Fibroblast of peridontal ligament (primary cell): ENCODE measurements at regions not wholly inside any gene's neighbourhood (a gene's known extent, or its start where the extent isn't known, plus 50 kb on each side); places are given as distances from the start of the nearest gene placed in this dataset.

ENCODE experiments used
- DNase-seq: peaks from one replicate; pipeline ENCODE4 v3.0.0-alpha.2; 2010; ENCODE audit errors: extremely low read depth

- DNase-seq: no peak
Measured at GRCh38 chr11:96894587-96894986, 504.8 kb downstream of the JRKL start.

- no peak for DNase-seq
Measured at GRCh38 chr11:96899971-96900370, 510.2 kb downstream of the JRKL start.

GRCh38 chr11:96905143-96905542 is 515.3 kb downstream of the JRKL start:
- DNase-seq: no peak

- DNase-seq: no peak
Measured at GRCh38 chr11:96905663-96906062, 515.9 kb downstream of the JRKL start.

- DNase-seq: no peak
Measured at GRCh38 chr11:96906476-96906875, 516.7 kb downstream of the JRKL start.

GRCh38 chr11:96925862-96926261 is 536.0 kb downstream of the JRKL start:
- no peak for DNase-seq

GRCh38 chr11:96940227-96940626 is 550.4 kb downstream of the JRKL start:
- no peak for DNase-seq

- no peak for DNase-seq
Measured at GRCh38 chr11:96942855-96943254, 553.0 kb downstream of the JRKL start.

GRCh38 chr11:96943970-96944369 is 554.2 kb downstream of the JRKL start:
- no peak for DNase-seq

- no peak for DNase-seq
Measured at GRCh38 chr11:96948066-96948465, 558.3 kb downstream of the JRKL start.

GRCh38 chr11:96949464-96949863 is 559.7 kb downstream of the JRKL start:
- DNase-seq: no peak

GRCh38 chr11:96954587-96955242 is 564.9 kb downstream of the JRKL start:
- DNase-seq: no peak

GRCh38 chr11:96960476-96960875 is 570.7 kb downstream of the JRKL start:
- DNase-seq: no peak

- no peak for DNase-seq
Measured at GRCh38 chr11:96960926-96961325, 571.1 kb downstream of the JRKL start.

- DNase-seq: no peak
Measured at GRCh38 chr11:96961931-96962330, 572.1 kb downstream of the JRKL start.

GRCh38 chr11:96963375-96963774 is 573.6 kb downstream of the JRKL start:
- no peak for DNase-seq

- DNase-seq: no peak
Measured at GRCh38 chr11:96964661-96965060, 574.8 kb downstream of the JRKL start.

GRCh38 chr11:96967616-96968015 is 577.8 kb downstream of the JRKL start:
- no peak for DNase-seq

GRCh38 chr11:96969251-96969650 is 579.4 kb downstream of the JRKL start:
- no peak for DNase-seq

GRCh38 chr11:96978751-96979150 is 588.9 kb downstream of the JRKL start:
- DNase-seq: no peak

GRCh38 chr11:96986516-96986915 is 596.7 kb downstream of the JRKL start:
- no peak for DNase-seq

GRCh38 chr11:96990914-96991313 is 601.1 kb downstream of the JRKL start:
- no peak for DNase-seq

GRCh38 chr11:97000481-97000880 is 610.7 kb downstream of the JRKL start:
- DNase-seq: no peak

- no peak for DNase-seq
Measured at GRCh38 chr11:97007283-97007682, 617.5 kb downstream of the JRKL start.
